HEK293 (cell line): ENCODE measurements at regions not wholly inside any gene's neighbourhood (a gene's known extent, or its start where the extent isn't known, plus 50 kb on each side); places are given as distances from the start of the nearest gene placed in this dataset.

Experiments
- KLF10 ChIP-seq: fragments of 450-650 bp; IDR thresholded peaks from 2 replicates; pipeline ENCODE4 v1.5.1; 2018; ENCODE audit warnings: missing biosample characterization, mild to moderate bottlenecking, missing genetic modification characterization
- PRDM1 ChIP-seq: fragments of 450-650 bp; formaldehyde crosslinking; IDR thresholded peaks from 2 replicates; pipeline ENCODE4; 2016; ENCODE audit warnings: missing biosample characterization, missing genetic modification characterization
- ZEB2 ChIP-seq: fragments of 450-650 bp; formaldehyde crosslinking; IDR thresholded peaks from 2 replicates; pipeline ENCODE4 v1.5.1; 2016; ENCODE audit warnings: missing biosample characterization, missing genetic modification characterization
- ZFP41 ChIP-seq: fragments of 450-650 bp; formaldehyde crosslinking; IDR thresholded peaks from 2 replicates; pipeline ENCODE4 v1.5.1; 2016; ENCODE audit warnings: missing biosample characterization, missing genetic modification characterization, borderline replicate concordance
- ZNF133 ChIP-seq: fragments of 450-650 bp; formaldehyde crosslinking; IDR thresholded peaks from 2 replicates; pipeline ENCODE4 v1.5.1; 2016; ENCODE audit warnings: missing biosample characterization, missing genetic modification characterization
- ZNF174 ChIP-seq: fragments of 450-650 bp; formaldehyde crosslinking; IDR thresholded peaks from 2 replicates; pipeline ENCODE4 v1.5.0; 2017; ENCODE audit warnings: missing biosample characterization, mild to moderate bottlenecking, missing genetic modification characterization
- ZNF175 ChIP-seq: fragments of 450-650 bp; formaldehyde crosslinking; IDR thresholded peaks from 2 replicates; pipeline ENCODE4 v1.5.1; 2016; ENCODE audit warnings: missing biosample characterization, missing genetic modification characterization
- ZNF658 ChIP-seq: fragments of 450-650 bp; formaldehyde crosslinking; IDR thresholded peaks from 2 replicates; pipeline ENCODE4; 2016; ENCODE audit warnings: missing biosample characterization, missing genetic modification characterization
- TF ChIP-seq, protein P1 (sequence below): fragments of 450-650 bp; formaldehyde crosslinking; conservative IDR thresholded peaks from 2 replicates; pipeline ENCODE4 v1.5.1; 2016; ENCODE audit warnings: low read depth, missing biosample characterization, missing genetic modification characterization
- TF ChIP-seq, protein P2 (sequence below): fragments of 450-650 bp; formaldehyde crosslinking; conservative IDR thresholded peaks from 2 replicates; pipeline ENCODE4 v1.5.1; 2016; ENCODE audit warnings: low read depth, missing biosample characterization, missing genetic modification characterization
- TF ChIP-seq, protein P3 (sequence below): fragments of 450-650 bp; formaldehyde crosslinking; IDR thresholded peaks from 2 replicates; pipeline ENCODE4 v1.5.1; 2016; ENCODE audit warnings: missing biosample characterization, missing genetic modification characterization
- TF ChIP-seq, protein P4 (sequence below): sonication (generic); formaldehyde crosslinking; IDR thresholded peaks from 2 replicates; pipeline ENCODE4 v1.8.1; 2022; ENCODE audit warnings: mild to moderate bottlenecking, moderate library complexity, missing genetic modification reagents

DNA sequence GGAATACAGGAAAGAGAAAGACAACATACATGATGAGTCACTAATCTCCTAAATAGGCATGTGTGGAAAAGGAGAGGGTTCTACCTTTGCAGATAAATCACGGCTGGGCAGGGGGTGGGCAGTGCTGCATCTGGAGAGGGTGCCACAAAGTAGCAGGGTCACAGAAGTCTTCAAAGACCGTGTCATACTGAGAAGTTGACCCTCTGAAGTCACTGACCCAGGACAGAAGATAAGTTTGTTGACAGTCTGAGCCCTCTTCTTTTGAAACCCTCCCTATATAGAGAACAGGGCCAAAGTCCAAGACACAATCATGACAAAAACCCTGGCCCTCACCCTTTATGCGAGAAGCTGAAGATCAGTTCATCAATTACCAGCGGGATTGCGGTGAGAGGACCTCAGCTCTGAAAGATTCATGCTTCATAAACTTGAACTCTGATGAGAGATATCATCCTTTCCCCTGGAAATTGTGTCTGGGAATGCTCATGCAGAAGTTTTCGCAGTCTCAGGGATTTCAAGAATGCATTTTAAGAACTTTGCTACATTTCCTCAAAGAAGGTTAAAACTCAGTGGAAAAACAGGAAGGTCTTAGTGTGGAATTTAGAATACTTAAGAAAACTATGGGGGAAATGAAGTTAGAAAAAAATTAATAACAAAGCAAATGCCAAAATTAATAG lies 129.5 kb downstream of the FAM124B start (continued):
- TF ChIP-seq, protein P1, sequence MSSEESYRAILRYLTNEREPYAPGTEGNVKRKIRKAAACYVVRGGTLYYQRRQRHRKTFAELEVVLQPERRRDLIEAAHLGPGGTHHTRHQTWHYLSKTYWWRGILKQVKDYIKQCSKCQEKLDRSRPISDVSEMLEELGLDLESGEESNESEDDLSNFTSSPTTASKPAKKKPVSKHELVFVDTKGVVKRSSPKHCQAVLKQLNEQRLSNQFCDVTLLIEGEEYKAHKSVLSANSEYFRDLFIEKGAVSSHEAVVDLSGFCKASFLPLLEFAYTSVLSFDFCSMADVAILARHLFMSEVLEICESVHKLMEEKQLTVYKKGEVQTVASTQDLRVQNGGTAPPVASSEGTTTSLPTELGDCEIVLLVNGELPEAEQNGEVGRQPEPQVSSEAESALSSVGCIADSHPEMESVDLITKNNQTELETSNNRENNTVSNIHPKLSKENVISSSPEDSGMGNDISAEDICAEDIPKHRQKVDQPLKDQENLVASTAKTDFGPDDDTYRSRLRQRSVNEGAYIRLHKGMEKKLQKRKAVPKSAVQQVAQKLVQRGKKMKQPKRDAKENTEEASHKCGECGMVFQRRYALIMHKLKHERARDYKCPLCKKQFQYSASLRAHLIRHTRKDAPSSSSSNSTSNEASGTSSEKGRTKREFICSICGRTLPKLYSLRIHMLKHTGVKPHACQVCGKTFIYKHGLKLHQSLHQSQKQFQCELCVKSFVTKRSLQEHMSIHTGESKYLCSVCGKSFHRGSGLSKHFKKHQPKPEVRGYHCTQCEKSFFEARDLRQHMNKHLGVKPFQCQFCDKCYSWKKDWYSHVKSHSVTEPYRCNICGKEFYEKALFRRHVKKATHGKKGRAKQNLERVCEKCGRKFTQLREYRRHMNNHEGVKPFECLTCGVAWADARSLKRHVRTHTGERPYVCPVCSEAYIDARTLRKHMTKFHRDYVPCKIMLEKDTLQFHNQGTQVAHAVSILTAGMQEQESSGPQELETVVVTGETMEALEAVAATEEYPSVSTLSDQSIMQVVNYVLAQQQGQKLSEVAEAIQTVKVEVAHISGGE: no peak
- TF ChIP-seq ZEB2 (tag by site-specific recombination): no peak
- TF ChIP-seq, protein P2, sequence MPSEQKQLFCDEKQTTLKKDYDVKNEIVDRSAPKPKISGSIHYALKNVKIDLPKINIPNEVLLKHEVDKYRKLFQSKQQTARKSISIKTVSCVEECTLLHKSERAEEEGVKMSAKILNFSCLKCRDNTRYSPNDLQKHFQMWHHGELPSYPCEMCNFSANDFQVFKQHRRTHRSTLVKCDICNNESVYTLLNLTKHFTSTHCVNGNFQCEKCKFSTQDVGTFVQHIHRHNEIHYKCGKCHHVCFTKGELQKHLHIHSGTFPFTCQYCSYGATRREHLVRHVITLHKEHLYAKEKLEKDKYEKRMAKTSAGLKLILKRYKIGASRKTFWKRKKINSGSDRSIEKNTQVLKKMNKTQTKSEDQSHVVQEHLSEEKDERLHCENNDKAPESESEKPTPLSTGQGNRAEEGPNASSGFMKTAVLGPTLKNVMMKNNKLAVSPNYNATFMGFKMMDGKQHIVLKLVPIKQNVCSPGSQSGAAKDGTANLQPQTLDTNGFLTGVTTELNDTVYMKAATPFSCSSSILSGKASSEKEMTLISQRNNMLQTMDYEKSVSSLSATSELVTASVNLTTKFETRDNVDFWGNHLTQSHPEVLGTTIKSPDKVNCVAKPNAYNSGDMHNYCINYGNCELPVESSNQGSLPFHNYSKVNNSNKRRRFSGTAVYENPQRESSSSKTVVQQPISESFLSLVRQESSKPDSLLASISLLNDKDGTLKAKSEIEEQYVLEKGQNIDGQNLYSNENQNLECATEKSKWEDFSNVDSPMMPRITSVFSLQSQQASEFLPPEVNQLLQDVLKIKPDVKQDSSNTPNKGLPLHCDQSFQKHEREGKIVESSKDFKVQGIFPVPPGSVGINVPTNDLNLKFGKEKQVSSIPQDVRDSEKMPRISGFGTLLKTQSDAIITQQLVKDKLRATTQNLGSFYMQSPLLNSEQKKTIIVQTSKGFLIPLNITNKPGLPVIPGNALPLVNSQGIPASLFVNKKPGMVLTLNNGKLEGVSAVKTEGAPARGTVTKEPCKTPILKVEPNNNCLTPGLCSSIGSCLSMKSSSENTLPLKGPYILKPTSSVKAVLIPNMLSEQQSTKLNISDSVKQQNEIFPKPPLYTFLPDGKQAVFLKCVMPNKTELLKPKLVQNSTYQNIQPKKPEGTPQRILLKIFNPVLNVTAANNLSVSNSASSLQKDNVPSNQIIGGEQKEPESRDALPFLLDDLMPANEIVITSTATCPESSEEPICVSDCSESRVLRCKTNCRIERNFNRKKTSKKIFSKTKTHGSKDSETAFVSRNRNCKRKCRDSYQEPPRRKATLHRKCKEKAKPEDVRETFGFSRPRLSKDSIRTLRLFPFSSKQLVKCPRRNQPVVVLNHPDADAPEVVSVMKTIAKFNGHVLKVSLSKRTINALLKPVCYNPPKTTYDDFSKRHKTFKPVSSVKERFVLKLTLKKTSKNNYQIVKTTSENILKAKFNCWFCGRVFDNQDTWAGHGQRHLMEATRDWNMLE (tag by site-specific recombination): no peak
- no peak for TF ChIP-seq ZFP41 (tag by site-specific recombination)
- TF ChIP-seq, protein P3, sequence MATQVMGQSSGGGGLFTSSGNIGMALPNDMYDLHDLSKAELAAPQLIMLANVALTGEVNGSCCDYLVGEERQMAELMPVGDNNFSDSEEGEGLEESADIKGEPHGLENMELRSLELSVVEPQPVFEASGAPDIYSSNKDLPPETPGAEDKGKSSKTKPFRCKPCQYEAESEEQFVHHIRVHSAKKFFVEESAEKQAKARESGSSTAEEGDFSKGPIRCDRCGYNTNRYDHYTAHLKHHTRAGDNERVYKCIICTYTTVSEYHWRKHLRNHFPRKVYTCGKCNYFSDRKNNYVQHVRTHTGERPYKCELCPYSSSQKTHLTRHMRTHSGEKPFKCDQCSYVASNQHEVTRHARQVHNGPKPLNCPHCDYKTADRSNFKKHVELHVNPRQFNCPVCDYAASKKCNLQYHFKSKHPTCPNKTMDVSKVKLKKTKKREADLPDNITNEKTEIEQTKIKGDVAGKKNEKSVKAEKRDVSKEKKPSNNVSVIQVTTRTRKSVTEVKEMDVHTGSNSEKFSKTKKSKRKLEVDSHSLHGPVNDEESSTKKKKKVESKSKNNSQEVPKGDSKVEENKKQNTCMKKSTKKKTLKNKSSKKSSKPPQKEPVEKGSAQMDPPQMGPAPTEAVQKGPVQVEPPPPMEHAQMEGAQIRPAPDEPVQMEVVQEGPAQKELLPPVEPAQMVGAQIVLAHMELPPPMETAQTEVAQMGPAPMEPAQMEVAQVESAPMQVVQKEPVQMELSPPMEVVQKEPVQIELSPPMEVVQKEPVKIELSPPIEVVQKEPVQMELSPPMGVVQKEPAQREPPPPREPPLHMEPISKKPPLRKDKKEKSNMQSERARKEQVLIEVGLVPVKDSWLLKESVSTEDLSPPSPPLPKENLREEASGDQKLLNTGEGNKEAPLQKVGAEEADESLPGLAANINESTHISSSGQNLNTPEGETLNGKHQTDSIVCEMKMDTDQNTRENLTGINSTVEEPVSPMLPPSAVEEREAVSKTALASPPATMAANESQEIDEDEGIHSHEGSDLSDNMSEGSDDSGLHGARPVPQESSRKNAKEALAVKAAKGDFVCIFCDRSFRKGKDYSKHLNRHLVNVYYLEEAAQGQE: no peak
- no peak for TF ChIP-seq ZNF133 (tag by site-specific recombination)
- no peak for TF ChIP-seq ZNF658 (tag by site-specific recombination)
- TF ChIP-seq ZNF174 (tag by site-specific recombination): no peak
- TF ChIP-seq, protein P4, sequence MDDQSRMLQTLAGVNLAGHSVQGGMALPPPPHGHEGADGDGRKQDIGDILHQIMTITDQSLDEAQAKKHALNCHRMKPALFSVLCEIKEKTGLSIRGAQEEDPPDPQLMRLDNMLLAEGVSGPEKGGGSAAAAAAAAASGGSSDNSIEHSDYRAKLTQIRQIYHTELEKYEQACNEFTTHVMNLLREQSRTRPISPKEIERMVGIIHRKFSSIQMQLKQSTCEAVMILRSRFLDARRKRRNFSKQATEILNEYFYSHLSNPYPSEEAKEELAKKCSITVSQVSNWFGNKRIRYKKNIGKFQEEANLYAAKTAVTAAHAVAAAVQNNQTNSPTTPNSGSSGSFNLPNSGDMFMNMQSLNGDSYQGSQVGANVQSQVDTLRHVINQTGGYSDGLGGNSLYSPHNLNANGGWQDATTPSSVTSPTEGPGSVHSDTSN (CRISPR knock-in tag): no peak
- TF ChIP-seq PRDM1 (tag by site-specific recombination): no peak
- no peak for TF ChIP-seq ZNF175 (tag by site-specific recombination)
- no peak for TF ChIP-seq KLF10 (tag by site-specific recombination)
